Inferior parietal cortex (tissue), 1 donor: ENCODE measurements at regions not wholly inside any gene's neighbourhood (a gene's known extent, or its start where the extent isn't known, plus 50 kb on each side); places are given as distances from the start of the nearest gene placed in this dataset.
A peak's percentile ranks its signal among the peaks of the same experiment; 100 is the strongest.

Experiments used
- DNase-seq: peaks from one replicate; pipeline ENCODE4 v3.0.0-alpha.2; 2016; ENCODE audit errors: extremely low spot score

DNA sequence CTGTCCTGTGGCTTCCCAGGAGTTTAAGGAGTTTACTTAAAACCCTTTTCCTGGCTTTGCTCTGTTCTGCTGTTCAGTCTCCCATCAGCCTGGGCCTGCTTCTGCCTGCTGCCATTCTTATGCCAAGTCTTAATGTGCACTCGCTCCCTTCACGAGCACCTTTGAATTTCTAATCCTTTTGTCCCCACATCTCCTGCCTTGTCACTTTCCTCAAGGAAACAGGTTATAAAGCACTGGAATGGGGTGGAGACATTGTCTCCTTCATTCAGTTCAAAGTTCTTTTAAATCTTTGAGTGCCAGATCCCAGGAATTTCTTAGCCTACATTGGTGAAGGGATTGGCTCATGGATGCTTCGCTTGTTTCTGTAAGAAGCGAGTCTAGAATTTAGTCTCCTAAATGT lies 87.2 kb upstream of the LIFR start:
- no peak for DNase-seq

DNA sequence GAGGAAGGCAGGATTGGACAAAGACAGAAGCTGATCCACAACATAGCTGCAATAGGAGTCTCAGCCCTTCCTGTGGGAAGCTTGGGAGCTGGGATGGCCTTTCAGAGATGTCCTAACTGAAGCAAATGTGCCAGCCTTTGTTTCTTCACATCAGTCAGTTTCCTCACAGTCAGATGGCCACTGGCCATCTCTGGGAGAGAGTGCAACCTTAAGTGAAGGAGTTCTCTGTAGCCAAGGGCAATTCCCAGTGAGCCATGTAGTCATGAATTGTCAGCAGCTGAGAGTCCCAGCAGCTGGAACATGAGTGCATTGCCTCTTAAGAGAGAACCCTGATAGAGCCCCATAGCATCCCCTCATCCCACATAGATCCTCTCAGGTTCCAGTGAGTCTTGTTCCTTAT lies 89.1 kb upstream of the LIFR start:
- DNase-seq, result no peak

DNA sequence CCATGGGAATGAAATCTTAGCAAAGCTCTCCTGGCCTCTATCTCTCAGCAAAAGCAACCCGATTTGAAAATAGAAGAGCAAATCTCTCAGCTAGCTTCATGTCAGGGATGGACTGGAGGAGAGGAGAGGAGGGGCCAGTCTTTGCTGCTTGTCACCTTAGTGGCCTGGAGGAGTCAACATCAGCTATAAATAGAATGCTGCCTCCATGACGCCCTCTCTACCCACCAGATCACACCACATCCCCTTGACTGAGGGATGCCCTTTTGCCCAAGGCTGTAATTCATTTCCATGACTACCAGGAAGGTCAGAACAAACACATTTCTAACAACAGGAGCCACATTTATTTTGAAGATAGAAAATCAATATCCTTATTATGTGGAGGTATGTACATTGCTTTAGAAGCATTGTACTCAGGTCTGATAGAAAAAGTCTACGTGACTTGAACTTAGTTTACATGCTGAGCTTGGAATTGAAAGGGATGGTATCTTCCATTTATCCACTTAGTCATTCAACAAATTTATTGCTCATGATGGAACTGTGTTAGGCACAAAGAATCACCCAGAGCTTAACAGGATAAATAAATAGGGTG lies 92.4 kb upstream of the LIFR start:
- DNase-seq, result no peak

DNA sequence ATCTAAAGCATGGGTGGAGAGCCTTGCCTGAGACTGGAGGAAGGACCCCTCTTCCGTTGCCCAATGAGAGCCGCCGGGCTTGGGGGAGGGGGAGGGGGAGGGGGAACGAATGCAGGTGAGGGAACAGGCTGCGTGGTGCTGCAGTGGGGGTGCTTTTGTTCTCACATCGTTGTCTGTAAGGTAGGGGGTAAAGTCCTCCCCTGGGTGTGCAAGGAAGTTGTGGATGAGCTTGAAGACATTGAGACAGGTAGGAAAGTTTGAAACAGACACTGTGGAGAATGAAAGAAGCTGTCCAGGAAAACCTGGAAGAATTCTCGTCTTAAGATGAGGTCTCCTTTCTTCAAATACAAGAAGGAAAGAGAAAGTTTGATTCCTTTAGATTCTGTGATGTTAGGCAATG lies 94.1 kb upstream of the LIFR start:
- DNase-seq, result no peak

DNA sequence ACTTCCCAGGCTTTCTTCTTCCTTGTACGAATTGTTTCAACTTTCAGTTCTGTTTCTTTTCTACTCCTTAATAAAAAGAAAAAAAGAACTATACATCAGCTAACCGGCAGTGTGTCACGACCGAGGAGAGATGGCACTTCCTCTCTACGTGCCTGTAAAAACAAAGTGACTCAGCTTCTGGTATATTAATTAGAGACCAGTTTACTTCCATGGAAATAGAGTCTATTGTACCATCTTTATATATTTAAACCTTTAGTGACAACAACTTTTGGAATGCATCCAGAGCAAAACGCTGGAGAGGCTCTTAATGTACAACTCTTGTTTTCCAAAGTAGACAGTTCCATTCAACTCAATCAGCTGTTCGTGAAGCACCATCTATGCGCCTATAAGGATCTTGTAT lies 94.5 kb upstream of the LIFR start:
- no peak for DNase-seq

DNA sequence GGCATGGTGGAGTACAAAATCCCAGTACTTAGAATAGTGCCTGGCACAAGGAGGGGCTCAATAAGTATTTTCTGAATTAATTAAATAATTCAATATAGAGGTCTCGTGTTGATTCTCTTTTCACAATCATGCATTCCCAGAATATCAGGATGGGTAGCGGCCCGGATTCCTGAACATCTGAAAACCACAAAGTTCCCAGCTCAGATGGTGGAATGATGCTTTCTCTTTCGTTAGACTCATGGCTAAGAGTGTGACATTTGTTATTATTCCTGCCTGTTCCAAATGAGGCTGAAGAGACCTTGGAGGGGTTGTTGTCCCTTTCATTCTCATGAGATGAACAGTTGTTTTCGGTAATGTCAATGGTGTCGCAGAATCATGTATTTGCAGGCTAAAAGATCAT lies 95.4 kb upstream of the LIFR start:
- no peak for DNase-seq

DNA sequence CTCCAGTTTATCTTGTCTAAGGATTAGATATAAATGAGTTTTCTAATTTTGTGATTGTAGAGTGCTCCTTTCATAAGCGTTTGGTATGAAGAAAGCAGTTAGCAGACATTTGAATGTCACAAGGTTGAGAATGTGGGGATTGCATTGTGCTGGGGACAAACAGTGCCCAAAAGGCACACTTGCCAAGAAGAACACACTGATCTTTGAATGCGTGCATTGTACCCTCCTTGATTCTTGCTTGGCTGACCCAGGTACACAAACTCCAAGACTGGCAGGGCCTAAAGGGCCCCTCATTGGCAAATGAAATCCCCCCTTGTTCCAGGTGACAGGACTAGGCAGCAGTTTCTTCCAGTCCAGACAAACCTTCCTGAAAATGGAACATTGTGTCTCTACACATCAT lies 96.9 kb upstream of the LIFR start:
- no peak for DNase-seq

DNA sequence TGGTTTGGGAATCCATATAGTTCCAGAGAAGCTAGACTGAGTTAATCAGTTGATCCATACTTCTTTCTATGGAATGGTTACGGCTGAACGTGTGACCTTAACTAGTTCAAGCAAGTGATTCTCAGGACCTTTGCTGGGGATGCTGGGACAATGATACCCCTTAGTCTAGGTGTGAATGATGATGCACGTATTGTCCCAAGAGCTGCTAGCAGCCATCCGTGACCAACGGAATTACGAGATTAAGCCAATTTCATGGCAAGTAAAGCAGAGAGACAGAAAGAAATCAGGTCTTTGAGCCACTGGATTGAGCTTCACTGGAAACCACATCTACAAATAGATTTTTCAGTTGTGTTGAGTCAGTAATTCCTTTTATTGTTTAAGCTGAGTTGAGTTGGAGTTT lies 99.2 kb upstream of the LIFR start:
- no peak for DNase-seq

DNA sequence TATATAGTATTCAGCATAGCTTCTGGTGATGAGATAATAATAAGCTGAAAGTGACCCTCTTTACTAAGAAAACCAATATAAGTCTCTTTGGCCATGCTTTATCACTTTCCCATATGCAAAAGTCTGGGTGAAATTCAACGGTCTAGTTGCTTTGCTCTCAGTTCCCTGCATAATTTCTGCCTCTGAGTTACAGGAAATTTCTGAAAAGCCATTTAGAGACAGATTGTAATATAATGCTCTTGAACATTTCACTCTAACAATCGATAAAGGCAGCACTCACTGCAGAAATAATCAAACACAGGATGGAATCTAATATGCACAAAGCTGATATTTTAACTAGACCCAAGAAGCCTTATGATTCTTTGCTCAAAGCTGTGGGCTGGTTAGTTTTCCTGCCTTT lies 100.1 kb upstream of the LIFR start:
- DNase-seq, result no peak

DNA sequence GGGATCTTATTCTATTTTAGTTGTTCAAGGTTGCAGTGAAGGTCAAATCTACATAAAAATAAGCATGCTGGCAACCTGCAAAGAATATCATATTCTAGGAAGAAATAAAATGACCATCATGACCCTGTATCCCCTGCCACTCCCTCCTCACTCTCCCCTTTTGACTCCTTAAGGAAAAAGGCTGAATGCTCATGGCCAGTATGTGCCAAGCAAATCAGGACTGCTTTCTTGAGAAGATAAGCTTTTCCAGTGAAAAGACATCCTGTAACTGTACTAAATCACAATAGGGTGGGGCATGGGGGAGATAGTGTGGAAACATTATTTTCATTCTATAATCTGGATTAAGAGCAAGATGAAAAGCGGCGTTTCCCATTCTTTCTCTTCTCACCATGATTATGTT lies 100.6 kb upstream of the LIFR start:
- DNase-seq, result no peak

DNA sequence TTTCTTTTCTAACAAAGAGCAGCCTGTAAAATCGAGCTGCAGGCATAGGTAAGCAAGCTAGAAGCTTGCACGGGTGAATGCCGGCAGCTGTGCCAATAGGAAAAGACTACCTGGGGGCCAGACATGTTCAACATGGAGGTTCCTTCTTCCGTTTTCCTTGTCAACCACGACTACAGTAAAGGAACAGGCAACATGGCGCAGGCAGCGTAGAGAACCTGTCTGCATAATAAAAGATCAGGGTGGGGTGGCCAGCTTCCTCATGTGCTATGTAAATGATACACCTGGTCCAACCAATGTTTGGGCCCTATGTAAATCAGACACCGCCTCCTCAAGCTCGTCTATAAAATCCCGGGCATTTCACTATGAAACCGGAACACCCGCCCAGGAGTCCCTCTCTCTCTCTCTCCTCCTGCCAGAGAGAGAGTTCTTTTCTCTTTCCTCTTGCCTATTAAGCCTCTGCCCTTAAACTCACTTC lies 103.8 kb upstream of the LIFR start:
- no peak for DNase-seq

DNA sequence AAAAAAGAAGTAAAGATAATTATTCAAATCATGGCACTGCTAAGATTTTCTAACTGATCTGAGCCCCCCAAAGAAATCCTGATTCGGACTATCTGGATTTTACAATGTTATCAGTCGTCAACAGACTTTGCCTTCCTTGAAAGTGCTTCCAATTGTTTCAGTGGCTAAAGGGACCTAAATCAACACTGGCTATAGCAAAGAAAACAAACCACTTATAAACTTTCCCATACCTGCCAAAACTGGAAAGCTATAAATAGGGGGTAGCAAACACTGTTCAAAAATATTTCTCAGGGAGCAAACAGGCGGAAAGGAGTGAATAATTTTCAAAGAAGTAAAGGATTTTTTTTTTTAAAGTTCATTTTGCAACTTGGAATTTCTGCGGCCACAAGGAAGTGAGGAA lies 105.6 kb upstream of the LIFR start:
- DNase-seq, result no peak

DNA sequence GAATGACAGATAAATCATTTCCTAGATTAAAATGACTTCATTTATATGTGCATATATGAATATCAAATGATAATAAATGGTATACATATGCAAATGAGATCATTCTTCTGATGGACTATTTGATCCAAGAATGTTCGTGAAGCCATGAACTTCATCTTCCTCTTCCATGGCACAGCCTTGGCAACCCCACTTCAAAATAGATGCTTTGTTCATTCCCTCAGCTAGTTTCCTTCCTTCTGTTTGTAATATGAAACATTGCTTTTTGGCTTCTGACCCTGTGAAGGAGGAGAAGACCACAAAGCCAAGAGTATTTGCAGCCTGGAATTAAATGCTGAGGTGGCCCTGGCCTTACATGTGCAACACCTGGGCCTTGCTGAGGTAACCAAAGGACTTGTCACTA lies 106.8 kb upstream of the LIFR start:
- DNase-seq, result no peak

DNA sequence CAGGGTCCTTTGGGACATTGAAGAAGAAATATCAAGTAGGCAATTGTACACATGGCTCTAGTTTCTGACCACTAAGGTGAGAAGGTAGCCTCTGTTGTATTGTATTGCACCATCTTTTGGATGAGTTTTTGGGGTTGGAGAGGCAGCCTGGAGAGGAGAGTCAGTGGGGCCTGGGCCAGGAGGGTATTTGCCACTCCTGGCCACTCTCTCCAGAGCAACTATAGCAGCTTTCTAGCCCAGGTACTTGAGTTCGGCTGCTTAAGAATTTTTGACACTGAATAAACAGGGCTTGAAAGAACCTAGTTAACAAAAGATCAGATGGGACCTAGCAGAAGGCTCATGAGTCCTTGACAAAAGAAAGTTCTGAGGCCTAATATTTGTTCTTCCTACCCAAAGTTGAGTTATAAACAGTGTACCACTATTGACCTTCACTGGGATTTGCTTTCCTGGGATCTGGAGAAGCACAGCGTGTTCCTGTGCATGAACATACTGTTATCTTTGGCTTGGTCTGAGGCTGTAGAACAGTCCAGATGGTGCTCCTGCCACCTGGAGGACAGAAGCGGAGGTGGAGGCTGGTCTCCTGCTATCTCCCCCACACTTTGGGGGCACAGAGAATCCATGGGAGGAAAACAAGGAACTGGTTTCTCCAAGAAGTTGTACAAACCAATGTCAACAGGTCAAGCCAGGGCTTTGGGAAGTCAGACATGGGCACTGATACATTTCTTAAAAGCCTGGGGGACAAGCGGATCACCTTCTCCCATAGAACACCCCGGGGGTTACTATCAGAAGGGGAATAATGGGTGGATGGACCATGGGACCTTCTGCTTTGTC lies 110.4 kb upstream of the LIFR start:
- DNase-seq, result no peak

DNA sequence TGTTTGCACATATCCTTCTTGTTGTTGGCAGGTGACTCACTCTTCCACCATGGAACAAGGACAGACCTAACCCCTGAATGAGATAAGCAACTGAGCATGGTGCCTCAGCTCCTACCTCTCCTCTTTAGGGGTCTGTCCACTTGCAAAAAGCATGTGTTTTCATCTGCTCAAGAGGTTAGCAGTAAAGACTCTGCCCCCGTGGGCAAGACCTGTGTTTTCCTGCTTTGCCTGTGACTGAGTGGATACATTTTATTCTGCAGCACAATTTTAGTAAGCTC lies 111.0 kb upstream of the LIFR start:
- no peak for DNase-seq

DNA sequence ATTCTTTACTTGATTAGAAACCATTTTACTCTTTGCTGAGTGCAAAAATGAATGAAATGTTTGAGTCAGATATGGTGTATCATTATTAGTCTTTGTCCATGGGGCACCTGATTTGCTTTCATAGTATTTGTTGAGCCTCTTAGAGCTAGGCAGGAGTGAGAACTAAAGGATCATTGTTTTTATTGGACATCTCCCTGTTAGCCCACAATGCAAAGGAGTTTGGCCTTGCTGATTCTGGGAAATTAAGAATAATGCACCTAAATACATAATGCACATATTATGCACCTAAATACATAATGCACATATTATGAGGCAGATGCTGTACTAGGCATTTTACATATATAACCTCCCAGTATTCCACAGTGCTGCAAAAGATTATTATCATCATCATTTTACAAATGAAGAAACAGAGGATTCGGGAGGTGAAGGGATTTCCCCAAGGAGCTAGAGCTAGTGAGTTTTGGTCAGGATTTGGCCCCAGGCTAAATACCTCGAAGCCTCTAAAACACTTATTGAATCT lies 113.0 kb upstream of the LIFR start:
- no peak for DNase-seq

DNA sequence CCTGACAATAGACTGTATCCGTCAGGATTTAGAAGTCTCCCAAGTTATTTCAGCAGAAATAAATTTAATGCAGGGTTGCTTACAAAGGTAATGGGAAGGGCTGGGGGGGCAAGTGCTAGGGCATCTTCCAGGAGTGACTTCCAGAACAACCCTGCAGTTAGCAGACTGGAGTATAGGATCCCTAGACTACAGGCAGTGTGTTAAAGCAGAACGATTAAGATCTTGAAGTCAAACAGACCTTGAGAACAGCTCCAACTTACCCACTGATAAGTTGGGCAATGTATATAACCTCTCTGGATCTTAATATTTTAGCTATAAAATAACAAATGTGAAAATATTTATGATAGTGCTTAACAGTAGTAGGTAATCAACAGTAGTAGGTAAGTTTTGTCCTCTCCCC lies 113.6 kb upstream of the LIFR start:
- DNase-seq, result no peak

DNA sequence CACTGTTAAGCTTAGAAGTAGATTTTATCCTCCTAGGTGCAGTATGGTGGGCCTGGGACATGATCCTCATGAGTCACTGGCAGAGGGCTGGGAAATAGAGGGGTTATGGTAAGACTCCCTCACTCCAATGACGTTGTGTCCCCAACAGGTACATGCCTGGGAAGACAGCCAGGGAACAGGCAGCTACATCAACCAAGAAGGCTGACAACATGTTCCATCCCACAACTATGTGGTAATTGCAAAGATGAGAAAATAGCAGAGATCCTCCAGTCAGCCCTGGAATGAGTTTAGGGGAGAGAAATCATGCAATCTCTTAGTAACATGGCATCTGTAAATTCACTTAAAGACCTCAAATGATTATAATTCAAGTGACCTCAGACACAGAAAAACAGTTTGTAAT lies 114.4 kb upstream of the LIFR start:
- peak; percentile 53 for DNase-seq

DNA sequence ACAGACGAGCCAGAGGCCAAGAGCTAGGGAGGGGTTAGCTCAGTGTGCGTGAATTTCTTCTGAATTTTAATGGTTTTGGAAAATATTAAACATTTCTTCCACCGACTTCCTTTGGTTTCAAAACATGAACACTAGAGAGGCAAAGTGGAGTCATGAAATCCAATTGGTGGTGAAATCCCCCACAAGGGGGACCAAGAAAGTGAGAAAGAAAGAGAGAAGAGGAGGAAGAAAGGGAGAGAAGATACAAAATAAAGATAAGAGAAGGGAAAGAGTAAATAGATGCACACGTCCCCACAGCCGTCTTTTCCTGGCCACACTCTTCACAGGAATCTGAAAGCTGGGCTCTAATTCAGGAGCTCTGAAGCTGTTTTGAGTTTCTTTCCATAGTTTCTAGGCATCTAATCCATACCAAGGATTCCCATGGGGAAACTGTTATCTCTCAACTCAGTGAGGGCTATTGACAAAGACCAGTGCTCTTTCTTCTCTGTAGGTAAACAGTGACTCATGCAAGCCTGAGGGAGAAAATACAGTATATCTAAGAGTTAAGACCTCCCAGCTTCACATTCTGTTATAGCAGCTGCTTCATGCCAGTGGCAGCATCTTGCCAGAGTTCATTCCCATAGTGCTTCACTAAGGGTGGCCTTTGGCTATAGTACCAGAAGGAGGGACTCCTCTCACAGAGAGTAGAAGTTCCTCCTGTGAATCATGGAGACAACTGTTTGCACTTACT lies 115.8 kb upstream of the LIFR start:
- no peak for DNase-seq

DNA sequence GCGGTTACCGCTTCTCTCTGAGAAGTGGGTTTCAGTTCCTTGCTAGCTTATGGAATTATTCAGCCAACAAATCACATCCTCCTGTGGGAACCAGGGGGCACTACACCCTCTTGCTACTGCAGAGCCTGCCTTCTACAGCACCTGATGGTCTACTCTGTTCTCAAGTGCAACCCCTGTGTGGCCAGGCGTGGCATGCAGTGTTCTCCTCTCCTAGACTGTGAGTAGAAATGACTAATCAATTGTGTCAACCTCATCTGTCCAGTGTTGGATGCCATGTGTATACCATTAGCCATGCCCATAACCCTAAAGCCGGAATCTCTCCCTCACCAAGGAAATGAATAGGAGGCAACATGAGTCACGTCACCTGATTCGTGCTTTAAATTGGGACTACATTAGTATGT lies 117.2 kb upstream of the LIFR start:
- no peak for DNase-seq

DNA sequence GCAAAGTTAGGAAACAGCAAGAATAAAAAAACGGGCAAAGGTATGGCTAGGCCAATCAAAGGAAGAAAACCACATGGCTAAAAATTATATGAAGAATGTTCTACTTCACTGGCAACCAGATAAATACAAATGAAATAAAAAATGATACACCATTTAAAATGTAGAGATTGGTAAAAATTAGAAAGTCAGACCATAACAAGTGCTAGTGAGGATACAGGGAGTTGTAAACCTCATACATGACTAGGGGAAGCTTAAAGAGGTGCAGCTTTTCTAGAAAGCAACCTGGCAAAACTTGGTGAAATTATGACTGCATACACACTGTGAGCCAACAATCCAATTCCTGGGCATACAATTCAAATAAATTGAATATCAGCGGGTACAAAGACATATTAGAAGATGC lies 119.0 kb upstream of the LIFR start:
- no peak for DNase-seq

DNA sequence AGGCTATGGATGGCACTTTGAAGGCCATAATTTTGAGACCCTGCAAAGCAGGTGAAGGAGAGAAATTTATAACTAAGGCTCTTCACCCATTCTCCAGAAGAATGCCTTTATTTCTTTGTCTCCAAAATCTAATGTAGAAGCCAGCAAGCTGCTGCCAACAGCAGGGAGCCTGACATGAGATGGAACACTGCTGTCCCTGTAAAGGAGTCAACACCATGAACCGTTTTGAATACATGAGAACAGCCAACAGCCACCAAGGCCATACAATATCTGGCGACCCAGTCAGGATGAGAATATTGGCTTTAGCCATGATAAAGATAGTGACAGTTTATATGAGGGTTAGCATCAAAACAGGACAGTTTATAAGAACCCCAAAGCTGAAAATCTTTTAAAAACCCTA lies 121.2 kb upstream of the LIFR start:
- peak; percentile 36 for DNase-seq

DNA sequence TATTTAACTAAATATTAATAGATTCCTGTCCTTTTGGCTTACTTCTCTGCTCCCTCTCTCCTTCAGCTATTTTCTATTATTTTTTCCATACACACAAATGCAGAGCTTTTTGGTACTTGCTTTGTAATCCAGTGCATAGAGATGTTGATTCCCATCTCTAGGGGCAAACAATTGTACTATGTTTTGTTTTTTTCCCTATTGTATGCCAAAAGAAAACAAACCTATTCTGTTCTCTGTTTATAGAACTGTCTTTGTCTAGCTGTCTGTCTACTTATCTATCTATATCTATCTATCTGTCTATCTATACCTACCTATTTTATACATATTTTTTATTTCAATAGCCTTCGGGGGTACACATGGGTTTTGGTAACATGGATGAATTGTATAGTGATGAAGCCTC lies 121.6 kb upstream of the LIFR start:
- DNase-seq, result peak; percentile 56
